OCI-LY7 (cell line): ENCODE measurements at regions not wholly inside any gene's neighbourhood (a gene's known extent, or its start where the extent isn't known, plus 50 kb on each side); places are given as distances from the start of the nearest gene placed in this dataset.

Source experiments
- BruUV-seq: library from RNA; stranded (reverse); fragments of 400-500 nt; replicated peaks from 2 replicates; lab custom pipeline; 2021; lab: Mats Ljungman, UMichigan
- CTCF ChIA-PET: fragments of 300-600 bp; sonication (Branson Sonifier 250); formaldehyde crosslinking; loops from one replicate; lab custom pipeline; 2022; ENCODE audit warnings: antibody characterized with exemption; ENCODE audit not compliant: unreplicated experiment; lab: Charles Lee
- POLR2A ChIA-PET: fragments of 300-600 bp; sonication (Branson Sonifier 250); formaldehyde crosslinking; loops from one replicate; lab custom pipeline; 2022; ENCODE audit warnings: antibody characterized with exemption; lab: Charles Lee
- DNase-seq: peaks from one replicate; pipeline ENCODE4 v3.0.0-alpha.2; 2015; ENCODE audit warnings: low spot score
- H2AFZ ChIP-seq: fragments of 200-600 bp; sonication (generic), shearing (Covaris generic); 2 replicates; pipeline ENCODE4 v1.6.1; 2014; ENCODE audit warnings: mild to moderate bottlenecking, antibody characterized with exemption, low read length, moderate library complexity
- H3K27ac ChIP-seq: fragments of 200-600 bp; sonication (generic); 2 replicates; pipeline ENCODE4 v1.5.1; 2014; ENCODE audit warnings: mixed run types, low read depth, mild to moderate bottlenecking, moderate library complexity, low read length, inconsistent platforms; ENCODE audit not compliant: poor library complexity, severe bottlenecking
- H3K36me3 ChIP-seq: fragments of 200-600 bp; sonication (generic); 2 replicates; pipeline ENCODE4 v1.6.1; 2014; ENCODE audit warnings: mild to moderate bottlenecking, antibody characterized with exemption, low read length, moderate library complexity, mixed read lengths; ENCODE audit not compliant: insufficient read depth
- H3K4me1 ChIP-seq: fragments of 200-600 bp; sonication (generic); 2 replicates; pipeline ENCODE4 v1.5.1; 2014; ENCODE audit warnings: mild to moderate bottlenecking, low read length; ENCODE audit not compliant: insufficient read depth, poor library complexity, severe bottlenecking
- H3K4me2 ChIP-seq: fragments of 200-600 bp; sonication (generic); 2 replicates; pipeline ENCODE4 v1.6.1; 2014; ENCODE audit warnings: mild to moderate bottlenecking, low read length
- H3K4me3 ChIP-seq: fragments of 200-600 bp; sonication (generic); 2 replicates; pipeline ENCODE4 v1.5.1; 2014; ENCODE audit warnings: mild to moderate bottlenecking, low read depth, low read length; ENCODE audit not compliant: poor library complexity, severe bottlenecking
- H3K79me2 ChIP-seq: fragments of 200-600 bp; sonication (generic); 2 replicates; pipeline ENCODE4 v1.6.1; 2016; ENCODE audit warnings: low read depth, mild to moderate bottlenecking, low read length, moderate library complexity, mixed read lengths; ENCODE audit not compliant: insufficient read depth
- H3K9me2 ChIP-seq: fragments of 200-600 bp; sonication (generic); 2 replicates; pipeline ENCODE4 v1.6.1; 2016; ENCODE audit warnings: mild to moderate bottlenecking, low read length, mixed read lengths; ENCODE audit not compliant: insufficient read depth
- H3K9me3 ChIP-seq: fragments of 200-600 bp; sonication (generic); 2 replicates; pipeline ENCODE4 v1.6.1; 2014; ENCODE audit warnings: mild to moderate bottlenecking, mixed run types, low read length, mixed read lengths
- H4K20me1 ChIP-seq: fragments of 200-600 bp; sonication (generic); 2 replicates; pipeline ENCODE4 v1.6.1; 2014; ENCODE audit warnings: mild to moderate bottlenecking, antibody characterized with exemption, low read length, moderate library complexity, mixed read lengths; ENCODE audit not compliant: insufficient read depth
- CTCF ChIP-seq: fragments of 200-600 bp; sonication (generic); conservative IDR thresholded peaks from 2 replicates; pipeline ENCODE4 v1.5.1; 2014; ENCODE audit warnings: mild to moderate bottlenecking, antibody characterized with exemption, low read length, moderate library complexity, mixed read lengths
- EZH2phosphoT487 ChIP-seq: fragments of 200-600 bp; sonication (generic); IDR thresholded peaks from 2 replicates; pipeline ENCODE4 v1.6.1; 2018; ENCODE audit warnings: low read depth, borderline replicate concordance, mild to moderate bottlenecking, mixed run types, antibody characterized with exemption, low read length, moderate library complexity, mixed read lengths
- intact Hi-C: fragments of 100-400 bp; cut with micrococcal nuclease; formaldehyde crosslinking; loops from one replicate; pipeline ENCODE4 v1.10.0; 2022; ENCODE audit not compliant: unreplicated experiment

GRCh38 chr3:117566926-117567325 lies 857.3 kb downstream of the TUSC7 start:
- Histone ChIP-seq H3K27ac (no peak overlapping the region), H3K9me3 (no peaks in the 10 kb centered on the region), H3K4me3 (no peak overlapping the region), H3K79me2 (no peaks in the 10 kb centered on the region), H3K9me2 (no peaks in the 10 kb centered on the region), H2AFZ (no peak overlapping the region), H4K20me1 (no peaks in the 10 kb centered on the region), H3K4me2 (no peak overlapping the region), H3K36me3 (no peaks in the 10 kb centered on the region), H3K4me1 (no peaks in the 10 kb centered on the region)
- intact Hi-C loops: no loop called here
- CTCF ChIA-PET: no interaction called here
- POLR2A ChIA-PET: interaction anchor here (0.9 to 1.7 kb wide), 3 partner anchors 9 to 14 kb away, joined by 3 to 10 read pairs (median 5); no protein-coding TSS in a partner anchor
- DNase-seq: no peak
- TF ChIP-seq EZH2phosphoT487: no peak
- no peak for TF ChIP-seq CTCF
- no TSS peak for BruUV-seq

- ChIA-PET CTCF (no interaction called here), POLR2A (interaction anchor here (1.1 to 1.7 kb wide), 2 partner anchors 8 to 12 kb away, joined by 5 to 10 read pairs; no protein-coding TSS in a partner anchor)
- Histone ChIP-seq H3K79me2 (no peaks in the 10 kb centered on the region), H3K9me3 (no peaks in the 10 kb centered on the region), H3K9me2 (no peaks in the 10 kb centered on the region), H3K4me2 (no peak overlapping the region), H3K4me1 (no peaks in the 10 kb centered on the region), H3K36me3 (no peaks in the 10 kb centered on the region), H2AFZ (no peak overlapping the region), H4K20me1 (no peaks in the 10 kb centered on the region), H3K27ac (no peak overlapping the region), H3K4me3 (no peak overlapping the region)
- intact Hi-C loops: no loop called here
- no TSS peak for BruUV-seq
- DNase-seq: no peak
- no peak for TF ChIP-seq EZH2phosphoT487
- no peak for TF ChIP-seq CTCF
These were observed 857.8 kb downstream of the TUSC7 start for GRCh38 chr3:117567382-117567781.

GRCh38 chr3:117567906-117568305 lies 858.3 kb downstream of the TUSC7 start:
- Histone ChIP-seq H2AFZ (no peak overlapping the region), H3K4me3 (no peak overlapping the region), H3K27ac (no peak overlapping the region), H3K36me3 (no peaks in the 10 kb centered on the region), H3K79me2 (no peaks in the 10 kb centered on the region), H3K4me1 (no peaks in the 10 kb centered on the region), H3K4me2 (no peak overlapping the region), H3K9me2 (no peaks in the 10 kb centered on the region), H3K9me3 (no peaks in the 10 kb centered on the region), H4K20me1 (no peaks in the 10 kb centered on the region)
- ChIA-PET CTCF (no interaction called here), POLR2A (interaction anchor here (1.7 kb wide), 1 partner anchor 8 kb away, joined by 5 read pairs; no protein-coding TSS in a partner anchor)
- DNase-seq: no peak
- intact Hi-C loops: no loop called here
- TF ChIP-seq EZH2phosphoT487: no peak
- TF ChIP-seq CTCF: no peak
- BruUV-seq: no TSS peak
